ENCODE measurements at regions not wholly inside any gene's neighbourhood (a gene's known extent, or its start where the extent isn't known, plus 50 kb on each side); places are given as distances from the start of the nearest gene placed in this dataset.

- DNase-seq = no peak
Measured at GRCh38 chr18:66826211-66826610, 222.3 kb upstream of the CDH19 start.

- DNase-seq = no peak
Measured at GRCh38 chr18:66825347-66825746, 221.5 kb upstream of the CDH19 start.

DNA sequence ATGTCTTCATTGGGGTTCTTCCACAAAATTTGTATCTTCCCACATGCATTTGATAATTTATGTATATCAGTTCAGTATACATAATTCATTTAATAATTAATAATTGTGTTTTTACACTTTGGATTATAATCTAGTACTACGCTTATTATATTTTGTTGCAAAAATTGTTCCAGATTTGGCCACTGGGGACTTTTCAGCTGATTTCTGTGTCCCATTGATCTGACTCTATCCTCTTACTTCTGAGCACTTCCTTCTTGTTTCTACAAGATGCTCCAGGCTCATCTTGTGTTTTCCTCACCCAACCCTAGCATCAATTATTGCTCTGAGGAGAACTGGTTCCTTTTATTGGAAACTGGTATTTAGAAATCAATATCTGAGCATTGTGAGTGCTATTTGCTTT, 215.3 kb upstream of the CDH19 start:
- no peak for DNase-seq

GRCh38 chr18:66813138-66813537, 209.2 kb upstream of the CDH19 start:
- no peak for DNase-seq

GRCh38 chr18:66795051-66795450, 191.2 kb upstream of the CDH19 start:
- no peak for DNase-seq

- no peak for DNase-seq
Measured at GRCh38 chr18:66792466-66792865, 188.6 kb upstream of the CDH19 start.

DNA sequence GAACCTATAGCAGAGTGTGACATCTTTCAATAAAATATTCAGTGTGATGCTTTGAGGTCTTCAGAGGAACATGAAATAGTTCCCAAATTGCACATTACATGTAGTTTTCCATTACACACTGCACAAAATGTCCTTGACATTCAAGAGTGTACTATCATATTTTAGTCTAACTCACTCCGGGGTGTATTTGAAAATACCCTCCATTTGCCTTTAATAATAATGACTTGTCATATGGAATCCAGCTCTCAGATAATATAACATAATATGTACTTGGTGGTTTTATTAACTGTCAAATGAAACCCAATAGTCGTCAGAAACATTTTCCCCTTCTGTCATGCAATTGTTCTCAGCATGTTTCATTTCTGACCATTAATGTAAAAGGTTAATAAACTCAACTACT, 176.7 kb upstream of the CDH19 start:
- no peak for DNase-seq

- DNase-seq = no peak
Measured at GRCh38 chr18:66778048-66778447, 174.2 kb upstream of the CDH19 start.

- no peak for DNase-seq
Measured at GRCh38 chr18:66769375-66769774, 165.5 kb upstream of the CDH19 start.

GRCh38 chr18:66764230-66764629, 160.3 kb upstream of the CDH19 start:
- no peak for DNase-seq

DNA sequence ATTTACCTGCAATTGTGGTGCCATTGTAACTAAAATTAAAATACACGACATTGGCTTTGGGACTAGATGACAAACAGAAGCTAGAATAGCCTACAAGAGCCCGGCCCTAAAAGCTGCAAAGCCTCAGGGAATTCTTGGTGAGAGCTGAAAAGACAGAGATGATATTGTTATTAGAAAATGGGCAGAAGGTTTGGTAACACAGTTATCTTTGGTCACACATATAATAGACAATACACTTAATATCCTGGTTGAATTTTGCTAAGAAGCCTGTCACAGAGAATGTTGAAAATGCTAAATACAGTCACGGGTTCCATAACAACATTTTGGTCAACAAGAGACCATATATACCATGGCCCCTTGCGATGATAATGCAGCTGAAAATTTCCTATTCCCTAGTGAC, 157.3 kb upstream of the CDH19 start:
- no peak for DNase-seq

GRCh38 chr18:66760559-66760958, 156.7 kb upstream of the CDH19 start:
- DNase-seq = no peak

DNA sequence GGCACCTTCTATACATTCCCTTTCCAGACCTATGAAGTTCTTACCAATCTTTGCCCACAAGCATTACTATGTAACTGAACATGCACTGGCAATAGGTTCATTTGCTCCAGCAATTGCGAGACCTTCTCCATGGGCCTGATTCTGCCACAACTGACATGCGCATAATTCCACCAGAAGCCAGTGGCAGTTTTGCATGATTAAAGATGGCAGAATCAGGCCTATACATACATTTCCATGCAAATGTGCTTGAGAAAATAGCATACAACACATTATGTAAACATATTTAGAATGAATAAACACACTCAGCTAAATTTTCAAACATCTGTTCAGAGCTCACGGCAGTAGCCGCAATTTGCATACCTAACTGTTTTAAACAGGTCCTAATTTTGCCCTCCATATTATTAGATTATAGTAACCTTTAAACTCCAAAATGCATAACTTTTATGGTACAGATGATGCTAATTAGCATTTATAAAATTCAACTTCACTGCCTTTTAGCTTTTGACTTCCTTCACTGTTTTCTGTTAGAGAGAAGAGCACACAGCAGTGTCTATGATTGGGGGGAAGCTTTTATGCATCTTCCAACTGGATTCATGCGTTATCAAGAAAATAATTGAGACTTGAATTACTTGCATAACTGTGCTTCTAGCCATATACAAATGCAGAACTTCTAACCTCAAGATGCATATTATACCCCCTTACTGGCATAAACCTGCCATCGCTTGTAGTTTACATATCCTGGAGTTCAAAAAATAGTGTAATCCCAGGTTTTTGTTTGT, 155.3 kb upstream of the CDH19 start:
- no peak for DNase-seq

DNA sequence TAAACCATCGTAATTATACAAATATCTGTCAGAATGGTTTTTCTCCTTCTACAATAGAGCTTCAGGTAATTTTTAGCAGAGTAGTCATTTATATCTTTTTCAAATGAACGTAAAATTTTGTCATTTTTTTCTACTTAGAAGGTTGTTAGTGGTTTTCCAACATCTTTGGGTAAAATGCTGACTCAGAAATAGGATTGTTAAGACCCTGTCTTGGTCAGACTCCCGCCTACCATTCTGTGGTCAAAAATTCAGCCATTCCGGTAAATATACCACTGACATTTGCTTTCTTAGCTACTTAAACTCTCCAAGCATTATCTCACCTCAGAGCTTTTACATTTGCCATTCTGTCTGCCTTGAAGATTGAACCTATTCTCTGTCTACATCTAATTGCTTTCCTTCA, 154.1 kb upstream of the CDH19 start:
- DNase-seq = no peak

DNA sequence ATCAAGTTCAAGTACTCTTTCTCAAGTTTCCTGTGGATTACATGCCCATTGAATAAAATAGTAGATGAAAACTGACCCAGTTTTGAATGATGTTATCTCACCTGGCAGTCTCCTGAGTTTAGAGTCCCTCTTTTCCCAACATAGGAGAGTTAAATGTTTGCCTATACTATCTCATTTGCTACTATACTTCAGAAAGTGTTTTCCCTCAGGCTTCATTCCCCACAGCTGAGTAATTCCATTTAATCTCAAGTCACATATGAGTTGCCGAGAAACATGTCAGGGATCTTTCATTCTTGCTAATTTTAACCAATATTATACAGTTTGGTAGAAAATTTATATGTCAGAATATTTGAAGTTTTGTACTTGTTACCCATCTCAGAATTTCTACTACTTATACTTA, 150.4 kb upstream of the CDH19 start:
- DNase-seq = no peak

DNA sequence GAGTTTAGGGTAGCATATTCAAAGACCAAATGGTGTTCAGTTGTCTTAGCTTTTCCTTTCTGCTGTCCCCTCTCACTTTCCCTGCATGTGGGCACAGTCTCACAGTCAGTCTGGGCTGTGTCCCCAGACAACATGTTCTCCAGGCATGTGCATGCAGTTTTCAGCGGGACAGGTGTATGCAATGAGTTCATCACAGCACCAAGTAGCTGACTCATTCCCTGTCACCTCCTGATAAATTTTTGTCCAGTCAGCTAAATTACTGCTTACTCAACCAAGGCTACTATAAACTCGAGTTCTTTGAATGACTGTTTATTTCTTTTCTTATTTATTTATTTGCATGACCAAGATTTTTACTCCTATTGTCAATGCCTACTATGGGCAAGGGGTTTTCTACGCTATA, 148.8 kb upstream of the CDH19 start:
- DNase-seq = no peak

DNA sequence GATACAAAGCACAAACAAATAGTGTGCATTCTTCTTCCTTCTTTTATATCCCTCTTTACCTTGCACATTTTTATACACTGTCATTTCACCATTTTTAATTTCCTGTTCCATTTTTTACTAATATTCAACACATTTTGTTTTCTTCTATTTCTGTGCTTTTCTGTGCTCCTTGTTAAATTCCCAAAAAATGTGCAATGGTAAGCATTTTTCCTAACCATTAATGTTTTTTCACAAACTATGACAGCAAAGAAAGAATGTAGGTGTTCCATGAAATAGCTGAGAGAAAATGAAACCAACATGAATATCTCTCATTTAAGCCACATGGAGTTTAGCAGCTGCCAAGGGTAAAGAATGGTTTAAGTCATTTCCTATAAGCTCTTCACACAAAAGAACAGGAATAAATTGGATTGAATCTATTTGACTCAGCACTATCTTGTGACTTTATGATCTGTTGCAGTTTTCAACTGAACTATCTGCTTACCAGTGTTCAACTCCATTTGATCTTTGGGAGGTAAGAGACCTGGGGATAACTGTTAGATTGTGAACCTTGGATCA, 145.7 kb upstream of the CDH19 start:
- DNase-seq = no peak

DNA sequence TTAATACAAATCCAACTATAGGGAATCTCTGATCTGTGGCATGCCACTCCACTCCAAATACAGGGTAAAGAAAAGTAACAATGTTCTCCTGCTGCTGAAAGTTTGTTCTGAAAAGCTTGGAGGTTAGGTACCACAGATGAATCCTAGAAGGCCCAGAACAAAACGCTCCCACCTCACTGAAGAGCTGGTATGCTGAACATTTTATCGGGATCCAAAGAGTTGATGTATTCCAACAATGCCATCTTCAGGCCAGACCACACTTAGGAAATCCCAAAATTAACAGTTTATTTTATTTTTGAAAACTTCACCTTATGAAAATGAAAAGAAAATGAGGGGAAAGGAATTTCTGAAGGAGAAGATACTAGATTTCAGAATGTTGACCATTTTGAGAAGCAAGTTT, 145.1 kb upstream of the CDH19 start:
- no peak for DNase-seq

DNA sequence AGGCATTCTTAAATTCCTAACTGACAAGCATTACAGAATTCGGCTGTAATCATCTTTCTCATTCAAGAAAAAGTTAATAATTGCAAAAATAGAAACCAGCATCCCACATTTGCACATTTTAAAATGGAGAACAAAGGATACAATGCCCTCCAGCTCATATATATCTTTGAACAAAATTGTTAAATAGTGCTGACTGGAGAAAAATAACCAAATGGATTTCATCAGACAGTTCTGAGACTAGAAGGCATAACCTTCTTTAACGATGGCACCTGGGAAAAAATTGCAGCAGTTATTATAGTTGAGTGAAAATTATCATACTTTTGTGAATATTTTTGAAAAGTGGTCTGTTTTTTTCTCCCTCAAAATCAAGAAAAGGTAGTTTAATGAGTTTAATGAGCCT, 138.9 kb upstream of the CDH19 start:
- DNase-seq = no peak

DNA sequence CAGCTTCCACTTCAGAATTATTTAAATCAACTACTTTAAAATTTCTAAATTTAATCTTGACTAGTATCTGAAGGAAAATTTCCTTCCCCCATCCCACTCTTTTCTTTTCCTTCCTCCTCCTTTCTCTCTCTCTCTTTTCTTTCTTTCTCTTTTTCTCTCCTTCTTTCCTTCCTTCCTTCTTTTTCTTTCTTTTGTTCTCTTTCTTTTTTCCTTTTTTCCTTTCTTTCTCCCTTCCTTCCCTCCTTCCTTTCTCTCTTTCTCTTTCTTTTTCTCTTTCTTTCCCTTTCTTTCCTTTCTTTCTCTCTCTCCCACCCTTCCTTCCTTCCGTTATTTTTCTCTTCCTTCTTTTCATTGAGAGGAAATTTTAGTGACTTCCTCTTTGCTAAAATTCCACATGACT, 132.0 kb upstream of the CDH19 start:
- DNase-seq = no peak

DNA sequence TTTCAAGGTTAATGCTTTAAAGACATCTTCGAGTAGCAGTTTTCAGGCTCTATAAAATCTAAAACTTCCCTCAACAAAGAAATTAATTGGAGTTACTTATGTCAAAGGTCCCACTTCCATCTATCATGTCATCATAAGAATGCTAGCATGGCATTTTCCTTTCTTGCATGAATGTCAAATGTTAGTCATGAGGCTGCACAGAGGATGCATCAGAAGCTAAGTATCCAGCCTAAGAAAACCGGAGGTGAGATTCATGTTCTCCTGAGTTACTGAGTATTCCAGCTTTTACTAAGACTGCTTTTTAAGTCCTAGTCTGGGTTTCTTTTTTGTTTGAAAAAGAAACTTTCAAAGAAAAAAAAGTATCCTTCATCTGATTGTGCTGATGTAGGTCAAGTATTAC, 130.6 kb upstream of the CDH19 start:
- DNase-seq = no peak

DNA sequence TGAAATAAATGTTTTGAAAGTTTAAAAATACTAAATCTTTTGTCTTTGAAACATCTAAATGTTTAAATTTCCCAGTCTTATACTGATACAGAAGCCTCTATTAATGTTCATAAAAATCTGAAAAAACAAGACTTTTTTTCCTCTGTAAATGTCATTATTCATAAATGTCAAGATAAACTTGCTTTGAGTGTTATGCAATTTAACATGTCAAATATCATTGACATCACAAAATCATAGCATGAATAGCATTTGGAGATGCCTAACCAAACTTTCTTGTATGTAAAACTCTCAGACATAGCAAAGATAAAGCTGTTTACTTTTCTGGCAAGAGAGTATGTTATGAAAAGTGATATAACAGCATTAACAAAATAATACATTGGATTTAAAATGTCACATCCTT, 128.0 kb upstream of the CDH19 start:
- no peak for DNase-seq

DNA sequence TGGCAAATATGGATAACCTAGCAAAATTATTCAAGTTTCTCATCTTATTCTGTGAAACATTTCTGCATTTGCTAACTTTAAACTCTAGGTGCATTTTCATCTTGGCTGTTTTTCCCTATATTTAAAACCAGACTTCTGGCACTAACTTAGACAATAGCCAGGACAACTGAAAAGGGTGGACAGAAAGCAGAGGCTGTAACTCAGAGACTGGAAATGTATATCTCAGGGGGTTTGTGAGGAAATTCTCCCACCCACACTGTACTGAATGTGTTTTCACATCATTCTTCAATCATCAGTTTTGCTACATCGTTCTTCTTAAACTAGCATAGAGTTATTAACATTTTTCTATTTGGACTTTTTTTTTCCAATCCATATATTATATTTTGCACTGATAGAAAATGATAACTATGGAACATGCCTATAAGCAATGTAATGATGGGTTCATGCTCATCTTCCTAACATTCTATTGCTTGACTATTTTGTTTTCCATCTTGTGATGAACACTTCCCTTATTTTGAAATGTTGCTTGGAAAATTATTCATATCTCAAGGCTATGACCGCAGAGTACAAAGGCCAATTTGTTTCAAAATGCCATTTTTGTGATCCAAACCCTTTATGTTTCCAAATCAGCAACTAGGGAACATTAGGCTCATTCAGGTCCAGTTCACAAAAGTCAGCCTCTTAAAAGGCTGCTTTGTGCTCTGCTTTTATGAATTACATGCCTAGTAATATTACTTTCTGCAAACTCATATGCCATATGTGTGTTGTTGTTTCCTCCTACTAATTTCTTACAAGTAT, 125.8 kb upstream of the CDH19 start:
- no peak for DNase-seq

- DNase-seq = no peak
Measured at GRCh38 chr18:66728951-66729350, 125.1 kb upstream of the CDH19 start.
